Right lung (tissue), 2 donors: ENCODE measurements at regions not wholly inside any gene's neighbourhood (a gene's known extent, or its start where the extent isn't known, plus 50 kb on each side); places are given as distances from the start of the nearest gene placed in this dataset.
"Not testable (repeated sequence)": the region's sequence is repeated elsewhere in the genome, so short reads cannot be mapped to it uniquely, and the experiment has no call there.

Source experiments
- DNase-seq, 2 donors: peaks; one replicate each; pipeline ENCODE4 v3.0.0-alpha.2; 2013

DNA sequence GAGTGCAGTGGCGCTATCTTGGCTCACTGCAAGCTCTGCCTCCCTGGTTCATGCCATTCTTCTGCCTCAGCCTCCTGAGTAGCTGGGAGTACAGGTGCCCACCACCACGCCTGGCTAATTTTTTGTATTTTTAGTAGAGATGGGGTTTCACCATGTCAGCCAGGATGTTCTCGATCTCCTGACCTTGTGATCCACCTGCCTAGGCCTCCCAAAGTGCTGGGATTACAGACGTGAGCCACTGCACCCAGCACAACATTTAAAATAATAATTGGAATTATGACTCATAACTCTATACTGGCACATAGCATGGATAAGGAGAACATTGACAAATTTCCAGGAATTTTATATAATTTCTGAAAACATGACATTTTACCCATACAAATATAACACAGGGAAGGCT lies 54.2 kb downstream of the DBET start:
- not testable (repeated sequence) for DNase-seq

DNA sequence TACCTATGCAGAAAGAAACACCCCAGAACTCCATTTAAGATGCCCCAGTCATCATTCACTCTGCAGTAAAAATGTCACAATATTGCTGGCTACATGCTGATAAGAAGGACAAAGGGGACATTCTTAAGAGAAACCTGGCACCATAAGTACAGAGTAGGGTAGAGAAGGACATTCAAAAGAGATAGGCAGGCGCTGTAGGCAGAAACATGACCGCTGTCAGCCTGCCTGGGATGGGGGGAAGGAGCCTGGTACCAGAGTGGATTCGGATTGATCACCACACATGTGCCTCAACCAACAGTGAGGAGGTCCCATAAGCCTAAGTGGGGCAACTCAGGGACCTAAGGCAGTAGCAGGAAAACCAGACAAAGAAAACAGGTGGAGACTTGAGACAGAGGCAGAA lies 54.1 kb upstream of the DUX4 start:
- DNase-seq: not testable (repeated sequence)

DNA sequence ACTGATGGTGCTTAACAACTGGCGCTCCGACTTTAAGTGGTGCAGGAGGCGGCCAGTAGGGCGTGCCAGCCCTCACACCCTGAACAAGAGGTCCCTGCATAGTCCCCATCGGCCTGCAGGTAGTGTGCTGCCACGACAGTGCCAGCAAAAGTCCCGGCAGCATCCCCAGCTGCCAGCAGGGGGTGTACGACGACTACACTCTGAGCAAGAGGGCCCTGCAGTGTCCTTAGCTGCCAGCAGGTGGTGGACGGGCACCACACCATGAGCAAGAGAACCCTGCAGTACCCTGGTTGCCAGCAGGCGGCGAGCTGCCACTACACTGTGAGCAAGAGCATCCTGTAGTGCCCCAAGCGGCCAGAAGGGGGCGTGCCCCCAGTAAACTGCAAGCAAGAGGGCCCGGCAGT lies 53.5 kb upstream of the DUX4 start:
- DNase-seq: not testable (repeated sequence)

DNA sequence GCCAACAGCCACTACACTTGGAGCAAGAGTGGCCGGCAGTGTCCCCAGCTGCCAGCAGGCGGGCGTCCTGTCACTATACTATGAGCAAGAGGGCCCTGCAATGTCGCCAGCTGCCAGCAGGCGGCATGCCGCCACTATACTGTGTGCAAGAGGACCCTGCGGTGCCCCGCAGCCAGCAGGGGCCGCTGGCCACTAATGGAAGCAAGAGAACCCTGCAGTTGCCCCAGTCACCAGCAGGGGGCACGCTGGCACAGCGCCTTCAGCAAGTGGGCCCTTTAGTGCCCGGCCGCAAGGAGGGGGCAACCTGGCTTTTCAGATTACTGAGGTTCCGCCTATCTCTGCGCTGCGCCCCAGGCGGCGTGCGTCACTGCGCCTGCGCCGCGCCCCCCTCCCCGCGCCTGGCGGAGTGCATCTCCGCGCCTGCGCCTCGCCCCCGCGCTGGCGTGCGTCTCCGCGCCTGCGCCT lies 53.0 kb upstream of the DUX4 start:
- not testable (repeated sequence) for DNase-seq

DNA sequence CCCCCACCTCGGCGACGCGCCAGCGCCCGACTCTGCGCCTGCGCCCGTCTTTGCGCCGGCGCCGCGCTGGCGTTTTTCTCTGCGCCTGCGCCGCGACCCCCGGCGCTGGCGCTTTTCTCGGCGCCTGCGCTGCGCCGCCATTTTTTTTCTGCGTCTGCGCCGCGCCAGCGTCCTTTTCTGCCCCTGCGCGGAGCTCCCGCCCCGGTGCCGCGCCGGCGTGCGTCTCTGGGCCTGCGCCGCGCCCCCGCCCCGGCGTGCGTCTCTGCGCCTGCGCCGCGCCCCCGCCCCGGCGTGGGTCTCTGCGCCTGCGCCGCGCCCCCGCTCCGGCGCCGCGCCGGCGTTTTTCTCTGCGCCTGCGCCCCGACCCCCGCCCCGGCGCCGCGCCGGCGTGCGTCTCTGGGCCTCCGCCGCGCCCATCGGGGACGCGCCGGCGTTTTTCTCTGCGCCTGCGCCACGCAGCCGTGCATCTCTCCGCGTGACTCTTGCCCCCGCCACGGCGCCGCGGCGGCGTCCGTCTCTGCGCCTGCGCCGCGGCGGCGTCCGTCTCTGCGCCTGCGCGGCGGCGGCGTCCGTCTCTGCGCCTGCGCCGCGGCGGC lies 52.4 kb upstream of the DUX4 start:
- not testable (repeated sequence) for DNase-seq

DNA sequence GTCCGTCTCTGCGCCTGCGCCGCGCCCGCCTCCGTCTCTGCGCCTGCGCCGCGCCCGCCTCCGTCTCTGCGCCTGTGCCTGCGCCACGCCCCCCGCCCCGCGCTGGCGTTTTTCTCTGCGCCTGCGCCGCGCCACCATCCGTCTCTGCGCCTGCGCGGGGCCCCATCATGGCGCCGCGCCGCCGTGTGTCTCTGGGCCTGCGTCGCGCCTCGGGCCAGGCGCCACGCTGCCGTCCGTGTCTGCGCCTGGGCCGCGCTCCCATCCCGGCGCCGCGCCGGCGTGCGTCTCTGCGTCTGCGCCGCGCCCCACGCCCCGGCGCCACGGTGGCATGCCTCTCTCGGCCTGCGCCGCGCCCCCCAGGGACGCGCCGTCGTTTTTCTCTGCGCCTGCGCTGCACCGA lies 51.8 kb upstream of the DUX4 start:
- no peak for DNase-seq

DNA sequence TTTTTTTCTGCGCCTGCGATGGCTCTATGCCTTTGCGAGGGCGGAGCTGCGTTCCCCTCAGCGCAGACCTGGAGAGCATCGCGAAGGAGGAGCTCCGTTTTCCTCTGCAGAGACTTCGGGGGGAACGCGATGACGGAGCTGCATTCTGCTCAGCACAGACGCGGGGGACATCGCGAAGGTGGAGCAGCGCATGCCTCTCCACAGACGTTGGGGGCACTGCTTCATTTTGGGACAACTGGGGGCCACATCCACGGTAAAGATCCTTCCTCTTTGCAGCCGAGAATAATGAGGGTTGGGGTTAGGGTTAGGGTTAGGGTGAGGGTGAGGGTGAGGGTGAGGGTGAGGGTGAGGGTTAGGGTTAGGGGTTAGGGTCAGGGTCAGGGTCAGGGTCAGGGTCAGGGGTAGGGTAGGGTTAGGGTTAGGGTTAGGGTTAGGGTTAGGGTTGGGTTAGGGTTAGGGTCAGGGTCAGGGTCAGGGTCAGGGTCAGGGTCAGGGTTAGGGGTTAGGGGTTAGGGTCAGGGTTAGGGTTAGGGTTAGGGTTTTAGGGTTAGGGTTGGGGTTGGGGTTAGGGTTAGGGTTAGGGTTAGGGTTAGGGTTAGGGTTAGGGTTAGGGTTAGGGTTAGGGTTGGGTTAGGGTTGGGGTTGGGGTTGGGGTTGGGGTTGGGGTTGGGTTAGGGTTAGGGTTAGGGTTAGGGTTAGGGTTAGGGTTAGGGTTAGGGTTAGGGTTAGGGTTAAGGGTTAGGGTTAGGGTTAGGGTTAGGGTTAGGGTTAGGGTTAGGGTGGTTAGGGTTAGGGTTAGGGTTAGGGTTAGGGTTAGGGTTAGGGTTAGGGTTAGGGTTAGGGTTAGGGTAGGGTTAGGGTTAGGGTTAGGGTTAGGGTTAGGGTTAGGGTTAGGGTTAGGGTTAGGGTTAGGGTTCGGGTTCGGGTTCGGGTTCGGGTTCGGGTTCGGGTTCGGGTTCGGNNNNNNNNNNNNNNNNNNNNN lies 51.1 kb upstream of the DUX4 start:
- peak in 1 of 2 donors; percentile 16 for DNase-seq
